OCI-LY1 (cell line): ENCODE measurements at regions not wholly inside any gene's neighbourhood (a gene's known extent, or its start where the extent isn't known, plus 50 kb on each side); places are given as distances from the start of the nearest gene placed in this dataset.

Experiments used
- H2AFZ ChIP-seq: fragments of 200-600 bp; sonication (generic), shearing (Covaris generic); 2 replicates; pipeline ENCODE4 v1.6.0; 2014; ENCODE audit warnings: antibody characterized with exemption, mild to moderate bottlenecking, low read length
- H3F3A ChIP-seq: fragments of 200-600 bp; sonication (generic), shearing (Covaris generic); 2 replicates; pipeline ENCODE4 v1.6.0; 2014; ENCODE audit warnings: mild to moderate bottlenecking, antibody characterized with exemption, low read length, moderate library complexity; ENCODE audit not compliant: insufficient read depth
- H3K27ac ChIP-seq: fragments of 200-600 bp; sonication (generic); 2 replicates; pipeline ENCODE4 v1.5.1; 2014; ENCODE audit warnings: low read length, mixed run types, mild to moderate bottlenecking, low read depth; ENCODE audit not compliant: poor library complexity, severe bottlenecking
- H3K27me3 ChIP-seq: fragments of 200-600 bp; sonication (generic); 2 replicates; pipeline ENCODE4 v1.6.0; 2014; ENCODE audit warnings: antibody characterized with exemption, mild to moderate bottlenecking, low read length, moderate library complexity; ENCODE audit not compliant: insufficient read depth
- H3K36me3 ChIP-seq: fragments of 200-600 bp; sonication (generic); 2 replicates; pipeline ENCODE4 v1.6.1; 2014; ENCODE audit warnings: mild to moderate bottlenecking, antibody characterized with exemption, low read length, moderate library complexity, mixed read lengths; ENCODE audit not compliant: insufficient read depth
- H3K4me1 ChIP-seq: fragments of 200-600 bp; sonication (generic); 2 replicates; pipeline ENCODE4 v1.5.1; 2014; ENCODE audit warnings: mild to moderate bottlenecking, low read length, moderate library complexity; ENCODE audit not compliant: insufficient read depth, severe bottlenecking
- H3K4me2 ChIP-seq: fragments of 200-600 bp; sonication (generic), shearing (Covaris generic); 2 replicates; pipeline ENCODE4 v1.6.1; 2014; ENCODE audit warnings: low read length
- H3K4me3 ChIP-seq: fragments of 200-600 bp; sonication (generic); 2 replicates; pipeline ENCODE4 v1.5.1; 2014; ENCODE audit warnings: low read length, low read depth, mild to moderate bottlenecking, mixed read lengths; ENCODE audit not compliant: poor library complexity, severe bottlenecking
- H3K79me2 ChIP-seq: fragments of 200-600 bp; shearing (Covaris generic); 2 replicates; pipeline ENCODE4 v1.6.1; 2016; ENCODE audit warnings: mixed run types, low read length, mixed read lengths; ENCODE audit not compliant: insufficient read depth
- H3K9ac ChIP-seq: fragments of 200-600 bp; sonication (generic), shearing (Covaris generic); 2 replicates; pipeline ENCODE4 v1.6.1; 2014; ENCODE audit warnings: mild to moderate bottlenecking, low read length, mixed read lengths
- H3K9me2 ChIP-seq: fragments of 200-600 bp; sonication (generic), shearing (Covaris generic); 2 replicates; pipeline ENCODE4 v1.6.1; 2014; ENCODE audit warnings: low read depth, mild to moderate bottlenecking, low read length, mixed read lengths
- H3K9me3 ChIP-seq: fragments of 200-600 bp; shearing (Covaris generic); 2 replicates; pipeline ENCODE4 v1.6.1; 2014; ENCODE audit warnings: low read length, mixed read lengths
- H4K20me1 ChIP-seq: fragments of 200-600 bp; sonication (generic), shearing (Covaris generic); 2 replicates; pipeline ENCODE4 v1.6.0; 2016; ENCODE audit warnings: mild to moderate bottlenecking, low read length; ENCODE audit not compliant: insufficient read depth
- EZH2 ChIP-seq: fragments of 200-600 bp; sonication (generic), shearing (Covaris generic); IDR thresholded peaks from 2 replicates; pipeline ENCODE4 v1.8.0; 2017; ENCODE audit warnings: borderline replicate concordance, mixed run types, mild to moderate bottlenecking, antibody characterized with exemption, low read length, moderate library complexity, mixed read lengths
- TF ChIP-seq, protein P1 (sequence below): fragments of 200-600 bp; sonication (generic), shearing (Covaris generic); IDR thresholded peaks from 2 replicates; pipeline ENCODE4 v1.5.1; 2017; ENCODE audit warnings: mild to moderate bottlenecking, antibody characterized with exemption, low read length, moderate library complexity, mixed read lengths

DNA sequence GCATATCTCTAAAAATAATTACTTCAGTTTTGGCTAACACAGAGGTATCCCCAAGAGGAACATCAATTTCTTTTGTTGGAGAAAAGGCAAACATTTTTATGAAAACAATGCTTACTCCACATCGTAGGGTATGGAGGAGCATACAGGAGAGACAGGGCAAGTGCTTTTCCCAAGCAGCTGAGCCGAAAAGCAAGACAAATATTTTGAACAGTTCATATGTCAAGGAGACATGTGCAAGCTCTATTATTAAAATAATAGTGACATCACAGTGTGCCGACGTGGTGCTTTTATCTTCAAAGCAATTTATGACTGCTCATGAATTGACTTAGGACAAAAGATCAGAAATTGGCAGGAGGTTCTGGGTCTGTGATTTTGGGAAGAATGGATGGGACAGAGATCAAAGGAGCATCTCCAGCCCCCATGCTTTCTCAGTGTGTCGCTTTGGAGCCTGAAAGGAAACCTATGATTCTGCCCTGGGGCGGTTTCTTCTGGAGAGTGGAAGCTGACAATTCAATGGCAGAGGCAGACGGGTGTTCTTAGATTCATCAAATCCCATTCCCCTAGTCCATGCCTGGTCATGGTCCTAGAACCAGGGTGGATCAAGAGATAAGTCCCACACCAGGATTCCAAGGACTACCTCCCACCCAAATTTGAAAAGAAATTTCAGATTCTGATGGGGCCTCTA is 97.1 kb downstream of the JCAD start:
- H3K27me3 ChIP-seq = peaks cover 6% of the 10 kb centered on the region; the same call in 1 of the 2 replicates
- no peaks in the 10 kb centered on the region for H3K9me3 ChIP-seq
- no peak overlapping the region for H3K4me3 ChIP-seq
- no peaks in the 10 kb centered on the region for H4K20me1 ChIP-seq
- H2AFZ ChIP-seq = no peak overlapping the region
- no peaks in the 10 kb centered on the region for H3F3A ChIP-seq
- TF ChIP-seq, protein P1, sequence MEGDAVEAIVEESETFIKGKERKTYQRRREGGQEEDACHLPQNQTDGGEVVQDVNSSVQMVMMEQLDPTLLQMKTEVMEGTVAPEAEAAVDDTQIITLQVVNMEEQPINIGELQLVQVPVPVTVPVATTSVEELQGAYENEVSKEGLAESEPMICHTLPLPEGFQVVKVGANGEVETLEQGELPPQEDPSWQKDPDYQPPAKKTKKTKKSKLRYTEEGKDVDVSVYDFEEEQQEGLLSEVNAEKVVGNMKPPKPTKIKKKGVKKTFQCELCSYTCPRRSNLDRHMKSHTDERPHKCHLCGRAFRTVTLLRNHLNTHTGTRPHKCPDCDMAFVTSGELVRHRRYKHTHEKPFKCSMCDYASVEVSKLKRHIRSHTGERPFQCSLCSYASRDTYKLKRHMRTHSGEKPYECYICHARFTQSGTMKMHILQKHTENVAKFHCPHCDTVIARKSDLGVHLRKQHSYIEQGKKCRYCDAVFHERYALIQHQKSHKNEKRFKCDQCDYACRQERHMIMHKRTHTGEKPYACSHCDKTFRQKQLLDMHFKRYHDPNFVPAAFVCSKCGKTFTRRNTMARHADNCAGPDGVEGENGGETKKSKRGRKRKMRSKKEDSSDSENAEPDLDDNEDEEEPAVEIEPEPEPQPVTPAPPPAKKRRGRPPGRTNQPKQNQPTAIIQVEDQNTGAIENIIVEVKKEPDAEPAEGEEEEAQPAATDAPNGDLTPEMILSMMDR = no peak
- TF ChIP-seq EZH2 = no peak
- no peak overlapping the region for H3K9ac ChIP-seq
- H3K27ac ChIP-seq = no peak overlapping the region
- no peaks in the 10 kb centered on the region for H3K9me2 ChIP-seq
- H3K4me1 ChIP-seq = no peaks in the 10 kb centered on the region
- H3K36me3 ChIP-seq = no peaks in the 10 kb centered on the region
- no peaks in the 10 kb centered on the region for H3K79me2 ChIP-seq
- no peak overlapping the region for H3K4me2 ChIP-seq

DNA sequence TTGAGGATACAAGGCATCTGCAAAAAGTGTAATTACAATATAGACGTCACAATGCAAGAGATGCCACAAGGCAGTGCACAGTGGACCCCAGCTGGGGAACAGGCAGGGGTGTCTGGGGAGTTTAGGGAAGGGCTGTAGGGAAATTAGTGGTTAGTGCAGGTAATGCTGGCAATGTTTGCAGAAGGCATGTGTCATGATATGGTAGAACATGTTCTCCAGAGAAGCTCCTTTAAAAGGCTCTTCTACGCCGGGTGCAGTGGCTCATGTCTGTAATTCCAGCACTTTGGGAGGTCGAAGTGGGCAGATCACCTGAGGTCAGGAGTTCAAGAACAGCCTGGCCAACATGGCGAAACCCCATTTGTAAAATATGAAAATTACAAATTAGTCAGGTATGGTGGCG is 98.0 kb downstream of the JCAD start:
- Histone ChIP-seq H3K27me3 (peaks cover 6% of the 10 kb centered on the region), H3K27ac (no peak overlapping the region), H3K9ac (no peak overlapping the region), H2AFZ (no peak overlapping the region), H3K4me1 (no peaks in the 10 kb centered on the region), H3K36me3 (no peaks in the 10 kb centered on the region), H3F3A (no peaks in the 10 kb centered on the region), H3K9me3 (no peaks in the 10 kb centered on the region), H4K20me1 (no peaks in the 10 kb centered on the region), H3K9me2 (no peaks in the 10 kb centered on the region), H3K79me2 (no peaks in the 10 kb centered on the region), H3K4me3 (no peak overlapping the region), H3K4me2 (no peak overlapping the region)
- TF ChIP-seq EZH2 = no peak
- TF ChIP-seq, protein P1 = no peak

DNA sequence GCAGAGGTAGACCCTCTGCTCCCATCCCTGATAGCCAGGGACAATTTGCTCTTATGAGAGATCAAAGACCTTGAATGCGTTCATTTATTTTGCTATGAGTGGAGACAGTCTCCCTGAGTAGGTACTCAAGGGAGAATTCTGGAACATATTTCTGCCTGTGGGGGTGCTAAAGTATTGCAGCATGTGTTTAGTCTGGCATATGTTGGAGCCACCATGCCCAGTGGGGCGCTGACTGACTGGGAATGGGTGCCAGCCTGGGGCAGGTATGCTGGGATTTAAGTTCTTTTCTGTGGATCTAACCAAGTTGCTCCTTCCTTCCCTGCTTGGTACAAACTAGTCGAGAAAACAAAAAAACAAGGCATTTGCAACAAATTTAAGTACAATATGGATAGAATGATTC is 99.1 kb downstream of the JCAD start:
- Histone ChIP-seq H3K9me3 (no peaks in the 10 kb centered on the region), H3K4me1 (no peaks in the 10 kb centered on the region), H3K36me3 (no peaks in the 10 kb centered on the region), H4K20me1 (no peaks in the 10 kb centered on the region), H3K79me2 (no peaks in the 10 kb centered on the region), H3K27ac (no peak overlapping the region), H2AFZ (no peak overlapping the region), H3K4me2 (no peak overlapping the region), H3K4me3 (no peak overlapping the region), H3F3A (no peaks in the 10 kb centered on the region), H3K9me2 (no peaks in the 10 kb centered on the region), H3K27me3 (peaks cover 6% of the 10 kb centered on the region), H3K9ac (no peak overlapping the region)
- TF ChIP-seq, protein P1 = no peak
- TF ChIP-seq EZH2 = no peak
